GM12891 (cell line): ENCODE measurements at regions not wholly inside any gene's neighbourhood (a gene's known extent, or its start where the extent isn't known, plus 50 kb on each side); places are given as distances from the start of the nearest gene placed in this dataset.

ENCODE experiments used
- DNase-seq: peaks from one replicate; pipeline ENCODE4 v3.0.0; 2011; ENCODE audit warnings: low spot score; ENCODE audit not compliant: insufficient read length
- FAIRE-seq: peaks from 2 replicates; lab custom pipeline; 2011; peaks lifted over from hg19 to GRCh38; lab: Jason Lieb, UNC
- PAX5 ChIP-seq: IDR thresholded peaks from 2 replicates; pipeline ENCODE4 v1.6.1; 2011; ENCODE audit warnings: low read length, moderate library complexity, mild to moderate bottlenecking; ENCODE audit not compliant: insufficient read depth, severe bottlenecking
- POLR2A ChIP-seq: IDR thresholded peaks from 2 replicates; pipeline ENCODE4 v1.6.1; 2011; ENCODE audit warnings: low read depth, low read length, control low read depth
- POLR2AphosphoS5 ChIP-seq: IDR thresholded peaks from 2 replicates; pipeline ENCODE4 v1.6.1; 2011; ENCODE audit warnings: low read depth, low read length, control low read depth
- POU2F2 ChIP-seq: IDR thresholded peaks from 2 replicates; pipeline ENCODE4 v1.6.1; 2011; ENCODE audit warnings: low read depth, mild to moderate bottlenecking, control low read depth, low read length, moderate library complexity
- SPI1 ChIP-seq: IDR thresholded peaks from 2 replicates; pipeline ENCODE4 v1.6.1; 2011; ENCODE audit warnings: low read depth, low read length, control low read depth
- TAF1 ChIP-seq: IDR thresholded peaks from 2 replicates; pipeline ENCODE4 v1.6.1; 2011; ENCODE audit warnings: low read depth, low read length, control low read depth

DNA sequence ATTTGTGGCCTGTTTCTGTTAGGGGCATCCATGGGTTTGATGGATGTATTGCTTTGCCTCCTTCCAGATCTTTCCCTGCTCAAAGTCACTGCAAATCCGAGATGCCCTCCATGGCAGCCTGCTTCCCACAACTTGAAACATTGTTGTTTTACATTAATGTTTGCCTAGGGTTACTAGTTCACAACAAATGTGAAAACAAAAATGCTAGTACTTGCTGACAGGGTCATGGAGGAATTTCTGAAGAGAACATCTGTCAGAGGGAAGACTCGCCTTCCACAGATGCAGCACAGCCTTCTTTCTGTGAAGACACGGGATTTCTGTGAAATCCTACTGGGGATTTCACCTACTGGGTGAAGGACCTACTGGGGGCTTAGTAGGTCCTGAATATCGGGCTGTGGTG, 260.0 kb upstream of the FN1 start:
- FAIRE-seq, result no peak
- no peak for DNase-seq
- no peak for TF ChIP-seq POLR2A

DNA sequence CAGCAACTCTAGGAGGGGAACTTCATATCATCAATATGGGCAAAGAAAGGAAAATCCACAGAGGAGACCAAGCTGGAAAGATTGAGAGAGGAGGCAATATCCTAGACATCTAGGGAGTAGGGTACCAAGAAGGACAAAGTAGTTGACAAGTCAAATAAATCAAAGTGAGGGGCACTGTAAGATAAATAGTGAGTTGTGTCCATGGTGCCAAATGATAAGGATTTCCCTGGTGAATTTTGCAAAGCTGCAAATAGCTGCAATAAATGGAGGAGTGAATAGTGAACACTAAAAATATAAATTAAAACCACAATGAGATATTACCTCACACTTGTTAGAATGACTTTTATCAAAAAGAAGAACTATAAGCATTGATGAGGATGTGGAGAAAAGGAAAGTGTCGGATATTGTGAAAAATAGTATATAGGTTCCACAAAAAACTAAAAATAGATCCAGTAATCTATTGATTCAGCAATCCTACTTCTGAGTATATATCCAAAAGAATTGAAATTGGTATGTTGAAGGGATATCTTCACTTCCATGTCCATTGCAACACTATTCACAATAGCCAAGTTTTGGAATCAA, 258.2 kb upstream of the FN1 start:
- DNase-seq (no peak), FAIRE-seq (no peak)
- TF ChIP-seq SPI1 (no peak), POU2F2 (no peak), POLR2A (no peak), POLR2AphosphoS5 (no peak), PAX5 (no peak), TAF1 (no peak)

DNA sequence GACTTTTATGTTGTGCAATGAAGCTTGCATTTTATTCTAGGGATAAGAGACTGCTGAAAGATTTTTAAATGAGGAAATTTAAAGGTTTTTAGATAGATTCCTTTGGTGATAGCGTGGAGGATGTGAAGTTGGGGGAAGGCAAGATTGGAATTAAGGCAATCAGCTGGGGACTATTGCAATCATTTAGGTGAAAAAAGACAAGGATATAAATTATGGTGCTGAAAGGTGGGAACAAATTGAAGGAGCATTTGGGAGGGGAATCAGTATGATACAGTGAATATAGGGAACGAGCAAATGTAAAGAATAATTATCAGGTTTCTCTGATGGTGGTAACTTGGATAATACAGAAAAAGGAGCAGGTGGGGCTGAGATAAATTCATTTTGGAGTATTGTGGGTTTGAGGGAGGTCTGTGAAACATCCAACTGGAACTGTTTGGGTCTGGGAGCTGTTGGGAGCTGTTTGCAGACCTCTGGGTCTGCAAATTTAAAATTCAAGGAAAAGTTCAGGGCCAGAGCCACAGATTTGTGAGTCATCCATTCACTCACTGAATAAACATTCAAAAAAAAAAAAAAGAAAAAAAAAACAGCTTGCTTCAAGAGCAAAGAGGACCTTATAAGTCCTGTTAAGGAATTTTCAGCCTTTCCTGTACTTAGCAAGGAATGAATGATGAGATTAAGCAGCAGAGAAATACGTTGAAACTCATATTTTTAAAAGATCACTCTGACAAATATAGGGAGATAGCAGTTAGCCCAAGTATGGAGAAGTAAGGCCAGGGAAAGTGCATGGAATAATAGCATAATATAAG, 257.5 kb upstream of the FN1 start:
- FAIRE-seq (no peak), DNase-seq (no peak)
- TF ChIP-seq PAX5 (no peak), SPI1 (no peak), POLR2AphosphoS5 (no peak), POU2F2 (no peak), POLR2A (no peak), TAF1 (no peak)

DNA sequence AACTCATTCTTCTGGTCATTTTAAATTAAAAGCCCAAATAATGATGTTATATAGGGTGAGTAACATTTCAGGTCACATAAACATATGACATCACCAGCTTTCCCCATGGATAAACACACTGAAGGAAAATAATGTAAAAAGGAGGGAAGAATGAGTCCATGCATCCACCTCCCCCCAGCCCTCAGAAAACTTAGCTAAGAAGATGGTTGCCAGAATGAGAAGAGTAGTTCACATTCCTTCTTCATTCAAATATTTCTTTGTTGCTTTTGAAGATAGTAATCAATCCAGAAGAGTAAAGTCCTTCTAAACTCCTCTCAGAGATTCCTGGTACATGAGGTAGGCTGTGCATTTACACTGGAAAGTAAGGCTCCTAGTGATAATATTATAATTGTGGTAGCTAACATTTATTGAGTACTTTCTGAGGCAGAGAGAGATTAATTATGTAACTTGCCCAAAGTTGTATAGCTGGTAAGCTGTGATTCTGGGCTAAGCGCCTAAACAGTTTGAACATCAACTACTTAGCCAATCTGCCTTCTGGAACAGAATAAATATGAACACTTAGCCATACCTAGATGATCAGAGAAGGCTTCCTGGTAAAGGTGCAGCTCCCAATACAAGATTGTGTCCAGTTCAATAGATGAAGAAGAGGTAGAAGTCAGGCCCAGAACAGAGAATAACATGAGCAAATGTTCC, 256.7 kb upstream of the FN1 start:
- DNase-seq, result no peak
- TF ChIP-seq POLR2A (no peak), POU2F2 (no peak), SPI1 (no peak), PAX5 (no peak)
- FAIRE-seq, result peak; percentile 9

DNA sequence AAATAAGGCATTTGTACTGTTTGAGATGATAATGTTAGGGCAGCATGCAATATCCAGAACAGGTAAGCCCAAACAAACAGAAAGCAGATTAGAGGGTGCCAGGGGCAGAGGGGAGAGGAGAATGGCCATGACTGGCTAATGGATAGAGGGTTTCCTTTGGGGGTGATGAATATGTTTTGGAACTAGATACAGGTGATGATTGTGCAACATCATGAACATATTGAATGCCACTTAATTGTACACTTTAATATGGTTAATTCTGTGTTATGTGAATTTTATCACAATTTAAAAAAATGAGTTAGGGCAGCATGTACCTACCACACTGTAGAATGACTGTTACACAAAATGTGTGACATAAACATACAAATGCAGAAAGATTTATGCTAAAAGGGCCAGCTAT, 255.5 kb upstream of the FN1 start:
- FAIRE-seq, result no peak
- TF ChIP-seq POLR2A, result no peak
- TF ChIP-seq POU2F2, result no peak
- TF ChIP-seq POLR2AphosphoS5, result no peak
- TF ChIP-seq SPI1, result no peak
- TF ChIP-seq PAX5, result no peak
- TF ChIP-seq TAF1, result no peak
- DNase-seq, result no peak

DNA sequence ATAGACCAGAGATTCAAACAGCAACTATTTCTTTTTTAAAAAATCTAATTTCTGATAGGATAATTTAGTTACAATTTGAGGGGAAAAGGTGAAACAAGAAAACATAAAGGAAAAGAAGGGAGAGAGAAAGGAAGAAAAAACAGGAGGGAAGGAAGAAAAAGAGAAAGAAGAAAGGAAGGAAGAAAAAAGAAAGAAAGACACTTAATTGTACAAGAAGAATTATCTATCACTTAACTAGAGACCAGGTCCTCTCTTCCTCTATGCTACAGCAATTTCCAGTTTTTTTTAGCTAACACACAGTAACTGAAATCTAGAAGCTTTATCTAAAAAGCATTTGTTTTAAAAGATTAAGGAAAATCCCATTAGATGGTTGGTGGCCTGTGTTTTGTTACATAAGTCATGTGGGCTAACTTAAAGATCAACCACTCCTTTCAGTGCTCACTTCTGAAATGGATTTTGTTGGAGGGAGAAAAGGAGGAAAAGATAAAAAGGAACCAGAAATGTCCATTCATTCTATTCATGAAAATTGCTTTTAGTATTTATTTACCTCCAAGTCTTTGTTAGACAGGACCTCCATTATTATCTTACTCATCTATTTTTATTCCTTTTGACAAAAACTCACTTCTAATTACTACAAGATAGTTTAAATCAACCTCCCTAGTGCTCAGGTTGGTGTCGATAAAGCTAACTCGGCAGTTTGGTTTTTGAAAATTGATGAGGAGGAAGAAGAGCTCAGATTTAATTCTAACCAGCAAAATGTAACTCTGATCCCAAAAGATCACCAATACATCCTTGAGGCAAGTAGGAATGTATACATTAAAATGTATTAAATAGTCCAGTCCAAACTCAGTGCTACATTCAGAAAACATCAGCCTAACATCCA, 251.5 kb upstream of the FN1 start:
- TF ChIP-seq POLR2AphosphoS5 (no peak), POU2F2 (no peak), POLR2A (no peak), SPI1 (no peak), PAX5 (no peak), TAF1 (no peak)
- DNase-seq, result no peak
- no peak for FAIRE-seq

DNA sequence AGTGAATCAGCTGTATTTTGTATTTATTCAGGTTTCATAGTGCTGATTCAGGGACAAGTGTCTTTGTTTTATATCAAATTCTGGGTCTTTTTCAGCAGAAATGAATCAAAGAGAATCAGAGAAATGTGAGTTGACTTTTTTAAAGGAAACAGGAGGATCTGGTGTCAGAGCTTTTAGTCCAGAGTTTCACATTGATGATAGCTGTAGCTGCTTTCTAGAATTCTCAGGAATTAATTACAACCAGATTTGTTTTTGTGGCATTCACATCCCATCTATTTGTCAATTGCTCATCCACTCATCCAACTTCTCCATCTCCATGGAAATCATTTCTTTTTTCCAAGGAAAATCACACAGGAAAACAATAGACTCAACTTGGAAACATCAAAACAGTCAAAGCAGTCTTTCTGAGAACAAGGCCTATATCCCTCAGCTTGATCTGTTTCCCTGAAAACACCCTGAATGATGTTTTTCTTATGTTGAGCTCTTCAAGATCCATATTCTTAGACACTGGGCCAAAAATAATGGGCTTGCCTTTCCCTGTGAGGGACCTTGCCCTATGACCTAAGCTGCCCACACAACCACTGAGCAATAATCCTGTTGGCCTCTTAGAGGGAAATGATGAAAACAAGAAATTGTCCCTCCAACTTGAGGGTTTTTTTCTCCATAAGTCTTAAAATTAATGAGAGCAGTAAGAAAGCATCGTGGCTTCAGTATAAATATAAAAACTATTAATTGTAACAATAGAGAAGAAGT, 249.5 kb upstream of the FN1 start:
- DNase-seq (no peak), FAIRE-seq (no peak)
- TF ChIP-seq POLR2AphosphoS5 (no peak), POU2F2 (no peak), SPI1 (no peak), TAF1 (no peak), POLR2A (no peak), PAX5 (no peak)

DNA sequence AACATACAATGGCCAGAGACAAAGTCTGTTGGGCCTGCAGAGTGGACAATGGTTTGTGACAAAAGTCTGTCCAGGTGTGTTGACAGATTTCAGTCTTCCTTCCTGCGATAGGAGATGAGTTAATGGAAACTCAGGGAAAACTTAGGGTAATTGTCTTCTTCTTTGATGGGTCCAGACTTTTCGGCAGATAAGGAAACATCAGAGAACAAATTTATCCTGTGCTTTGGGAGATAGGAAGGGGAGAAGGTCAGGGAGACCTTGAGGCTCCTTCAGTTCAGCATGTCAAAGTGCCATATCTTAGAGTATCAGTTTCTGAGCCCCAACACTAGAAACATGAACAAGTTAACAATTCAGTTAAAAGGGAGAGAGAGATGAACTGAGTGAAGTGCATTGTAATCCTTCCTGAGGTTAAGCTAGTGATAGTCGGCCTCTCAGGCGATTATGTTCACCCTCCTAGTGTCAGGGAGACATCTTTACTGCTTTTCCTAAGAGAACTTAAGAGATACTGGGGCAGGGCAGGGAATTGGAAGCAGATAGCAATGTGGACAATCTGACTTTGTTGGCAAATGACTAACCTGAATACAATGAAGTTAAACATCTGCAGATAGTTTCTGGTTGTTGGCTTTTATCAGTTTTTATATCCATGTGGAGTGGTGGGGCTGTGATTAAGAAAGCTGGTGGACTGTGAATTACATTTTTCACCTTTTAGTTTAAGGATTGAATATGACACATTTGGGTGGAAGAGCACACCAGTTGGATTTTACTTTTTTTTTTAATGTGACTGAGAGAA, 248.8 kb upstream of the FN1 start:
- TF ChIP-seq SPI1 (no peak), TAF1 (no peak), POLR2AphosphoS5 (no peak), POLR2A (no peak), PAX5 (no peak), POU2F2 (no peak)
- FAIRE-seq, result no peak
- no peak for DNase-seq
